ENCODE measurements at regions not wholly inside any gene's neighbourhood (a gene's known extent, or its start where the extent isn't known, plus 50 kb on each side); places are given as distances from the start of the nearest gene placed in this dataset.
A peak's percentile ranks its signal among the peaks of the same experiment; 100 is the strongest.

DNA sequence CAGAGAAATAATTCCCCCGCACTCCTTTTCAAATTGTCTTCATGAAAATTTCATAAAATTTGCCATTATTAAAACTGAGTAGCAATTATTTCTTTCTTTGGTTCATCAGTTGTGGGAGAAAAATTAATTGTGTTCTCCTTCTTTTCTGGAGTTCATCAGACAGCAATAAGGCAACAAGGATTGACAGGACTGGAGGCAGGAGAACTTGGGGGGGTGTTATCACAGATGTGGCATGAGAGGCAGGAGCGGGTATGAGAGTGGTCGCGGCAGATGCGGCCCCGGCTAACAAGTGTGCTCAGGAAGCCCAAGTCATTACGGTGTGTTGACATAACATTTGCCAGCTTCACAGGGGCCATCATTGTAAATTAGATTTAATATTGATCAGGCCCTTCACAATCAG, 306.6 kb upstream of the TMPO start:
- DNase-seq (ENCODE audit: low read depth): no peak
- no peak overlapping the region for H3K4me3 ChIP-seq (ENCODE audit: low read length)
- TF ChIP-seq, protein P1, sequence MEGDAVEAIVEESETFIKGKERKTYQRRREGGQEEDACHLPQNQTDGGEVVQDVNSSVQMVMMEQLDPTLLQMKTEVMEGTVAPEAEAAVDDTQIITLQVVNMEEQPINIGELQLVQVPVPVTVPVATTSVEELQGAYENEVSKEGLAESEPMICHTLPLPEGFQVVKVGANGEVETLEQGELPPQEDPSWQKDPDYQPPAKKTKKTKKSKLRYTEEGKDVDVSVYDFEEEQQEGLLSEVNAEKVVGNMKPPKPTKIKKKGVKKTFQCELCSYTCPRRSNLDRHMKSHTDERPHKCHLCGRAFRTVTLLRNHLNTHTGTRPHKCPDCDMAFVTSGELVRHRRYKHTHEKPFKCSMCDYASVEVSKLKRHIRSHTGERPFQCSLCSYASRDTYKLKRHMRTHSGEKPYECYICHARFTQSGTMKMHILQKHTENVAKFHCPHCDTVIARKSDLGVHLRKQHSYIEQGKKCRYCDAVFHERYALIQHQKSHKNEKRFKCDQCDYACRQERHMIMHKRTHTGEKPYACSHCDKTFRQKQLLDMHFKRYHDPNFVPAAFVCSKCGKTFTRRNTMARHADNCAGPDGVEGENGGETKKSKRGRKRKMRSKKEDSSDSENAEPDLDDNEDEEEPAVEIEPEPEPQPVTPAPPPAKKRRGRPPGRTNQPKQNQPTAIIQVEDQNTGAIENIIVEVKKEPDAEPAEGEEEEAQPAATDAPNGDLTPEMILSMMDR (IDR thresholded peaks at IDR 0.05; ENCODE audit: insufficient read depth, low read depth, low read length, missing control alignments): no peak

DNA sequence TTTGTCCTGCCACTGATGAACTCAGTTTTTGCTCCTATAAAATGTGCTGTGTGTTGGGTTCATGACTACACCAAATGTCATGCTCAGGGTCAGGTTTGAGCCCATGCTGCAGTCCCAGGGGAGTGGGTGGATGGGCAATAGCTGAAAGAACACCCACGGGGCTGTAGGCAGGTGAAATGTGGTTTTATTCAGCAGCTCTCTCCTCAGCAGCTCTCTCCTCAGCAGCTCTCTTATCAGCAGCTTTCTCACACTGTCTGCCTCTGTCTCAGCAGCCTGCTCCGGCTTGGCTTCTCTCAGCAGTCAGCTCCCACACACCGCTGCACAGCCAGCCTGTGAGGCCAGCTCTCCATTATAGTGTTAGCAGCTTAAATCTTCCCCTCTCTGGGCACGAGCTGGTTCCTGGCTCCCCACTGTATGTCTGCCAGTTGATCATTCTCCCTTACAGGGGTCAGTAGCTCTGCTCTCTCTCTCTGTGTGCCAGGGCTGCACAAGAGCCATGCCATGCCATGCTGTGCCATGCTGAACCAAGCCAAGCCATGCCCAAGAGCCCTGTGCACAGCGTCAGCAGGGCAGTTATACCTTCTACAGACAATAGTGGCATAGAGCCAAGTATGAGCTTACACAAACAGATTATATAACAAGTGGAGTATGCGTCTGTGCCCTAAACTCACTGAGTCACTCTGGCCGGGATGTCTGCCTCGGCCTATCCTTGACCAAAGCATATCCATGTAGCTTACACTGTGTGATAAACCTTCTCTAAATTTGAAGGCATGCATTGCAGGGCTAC, 303.3 kb upstream of the TMPO start:
- TF ChIP-seq, protein P1 (IDR thresholded peaks at IDR 0.05; ENCODE audit: insufficient read depth, low read depth, low read length, missing control alignments): no peak
- H3K4me3 ChIP-seq (ENCODE audit: low read length): no peak overlapping the region
- DNase-seq (ENCODE audit: low read depth): peak; percentile 16

DNA sequence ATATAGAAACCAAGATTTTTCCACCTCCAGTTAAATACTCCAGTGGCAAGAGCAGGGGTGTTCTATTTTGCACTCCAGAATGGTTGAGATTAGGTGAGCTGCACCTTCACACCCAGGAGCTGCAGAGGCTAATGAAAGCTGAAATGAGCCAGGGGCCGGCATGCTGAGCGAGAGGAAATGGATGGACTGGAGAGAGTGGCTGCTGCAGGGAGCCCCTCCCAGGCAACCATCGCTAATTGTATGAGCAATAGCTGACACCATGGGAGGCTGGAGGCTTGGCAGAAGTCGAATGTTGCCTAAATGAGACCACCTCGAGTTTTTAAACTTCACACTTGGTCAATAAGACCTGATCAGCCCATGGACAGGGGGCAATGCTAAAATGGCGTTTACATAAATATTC, 301.8 kb upstream of the TMPO start:
- TF ChIP-seq, protein P1 (IDR thresholded peaks at IDR 0.05; ENCODE audit: insufficient read depth, low read depth, low read length, missing control alignments): no peak
- no peak for DNase-seq (ENCODE audit: low read depth)
- no peak overlapping the region for H3K4me3 ChIP-seq (ENCODE audit: low read length)

DNA sequence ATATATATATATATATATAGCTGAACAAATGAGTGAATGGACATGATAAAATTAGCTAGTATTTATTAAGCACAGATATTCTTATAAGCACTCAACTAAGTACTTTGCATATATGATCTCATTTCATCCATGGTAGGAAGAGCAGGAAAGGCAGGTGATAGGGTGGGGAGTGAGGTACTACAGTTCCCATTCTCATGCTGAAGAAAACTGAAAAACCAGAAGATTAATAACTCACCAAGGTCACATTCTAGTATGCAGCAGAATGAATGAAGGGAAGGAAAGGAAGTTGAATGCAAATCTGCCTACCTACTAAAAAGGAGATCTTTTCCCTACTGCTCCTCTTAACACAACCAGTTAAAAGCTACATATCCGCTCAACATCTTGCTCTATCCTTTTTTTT, 298.1 kb upstream of the TMPO start:
- TF ChIP-seq, protein P1 (IDR thresholded peaks at IDR 0.05; ENCODE audit: insufficient read depth, low read depth, low read length, missing control alignments): no peak
- no peak for DNase-seq (ENCODE audit: low read depth)
- no peak overlapping the region for H3K4me3 ChIP-seq (ENCODE audit: low read length)

DNA sequence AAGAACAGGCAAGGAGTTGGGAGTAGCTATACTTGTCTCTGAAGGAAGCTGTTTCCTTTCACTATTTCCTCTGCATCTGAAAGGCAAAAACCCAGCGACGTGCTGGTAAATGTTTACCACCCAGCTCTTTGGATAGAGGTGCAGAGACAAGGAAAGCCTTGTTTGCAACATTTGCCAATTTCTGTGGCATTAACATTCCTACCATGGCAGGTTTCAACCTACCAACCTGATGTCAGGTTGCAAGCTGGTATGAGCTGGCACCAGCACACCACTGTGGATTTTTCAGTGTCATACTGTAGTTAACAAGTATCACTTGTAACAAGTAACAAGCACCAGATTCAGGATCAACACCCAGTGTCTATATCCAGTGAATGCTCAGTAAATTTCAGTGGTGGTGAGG, 294.8 kb upstream of the TMPO start:
- H3K4me3 ChIP-seq (ENCODE audit: low read length): no peak overlapping the region
- TF ChIP-seq, protein P1 (IDR thresholded peaks at IDR 0.05; ENCODE audit: insufficient read depth, low read depth, low read length, missing control alignments): no peak
- no peak for DNase-seq (ENCODE audit: low read depth)

DNA sequence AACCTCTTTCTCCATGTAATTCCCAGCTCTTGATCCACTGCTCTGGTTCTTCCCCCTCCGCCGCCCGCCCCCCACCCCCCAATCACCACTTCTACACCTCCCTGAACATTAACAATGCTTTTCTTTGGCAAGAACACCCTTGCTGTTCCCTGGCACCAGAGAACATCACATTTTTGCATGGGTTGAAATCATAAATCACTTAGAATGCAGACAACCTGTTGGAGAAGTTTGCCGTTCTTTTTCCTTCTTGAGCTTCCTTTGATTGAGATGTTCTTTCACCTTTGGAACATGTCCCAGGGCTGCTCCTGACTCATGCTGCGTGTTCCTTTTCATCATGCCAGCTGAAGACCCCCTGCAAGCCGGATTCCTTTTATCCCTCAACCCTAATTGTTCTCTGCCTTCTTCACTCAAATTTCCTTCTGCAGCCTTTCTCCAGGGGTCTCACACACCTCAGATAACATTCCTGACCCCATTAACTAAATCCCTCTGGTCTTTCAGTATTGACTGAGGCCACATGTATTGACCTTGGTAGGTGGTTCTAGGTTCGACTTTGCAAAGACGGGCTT, 294.1 kb upstream of the TMPO start:
- no peak for DNase-seq (ENCODE audit: low read depth)
- H3K4me3 ChIP-seq (ENCODE audit: low read length): no peak overlapping the region

More for the DNA sequence above, 294.1 kb upstream of the TMPO start:
- TF ChIP-seq, protein P1 (IDR thresholded peaks at IDR 0.05; ENCODE audit: insufficient read depth, low read depth, low read length, missing control alignments): no peak
